ENCODE measurements at regions not wholly inside any gene's neighbourhood (a gene's known extent, or its start where the extent isn't known, plus 50 kb on each side); places are given as distances from the start of the nearest gene placed in this dataset.

DNA sequence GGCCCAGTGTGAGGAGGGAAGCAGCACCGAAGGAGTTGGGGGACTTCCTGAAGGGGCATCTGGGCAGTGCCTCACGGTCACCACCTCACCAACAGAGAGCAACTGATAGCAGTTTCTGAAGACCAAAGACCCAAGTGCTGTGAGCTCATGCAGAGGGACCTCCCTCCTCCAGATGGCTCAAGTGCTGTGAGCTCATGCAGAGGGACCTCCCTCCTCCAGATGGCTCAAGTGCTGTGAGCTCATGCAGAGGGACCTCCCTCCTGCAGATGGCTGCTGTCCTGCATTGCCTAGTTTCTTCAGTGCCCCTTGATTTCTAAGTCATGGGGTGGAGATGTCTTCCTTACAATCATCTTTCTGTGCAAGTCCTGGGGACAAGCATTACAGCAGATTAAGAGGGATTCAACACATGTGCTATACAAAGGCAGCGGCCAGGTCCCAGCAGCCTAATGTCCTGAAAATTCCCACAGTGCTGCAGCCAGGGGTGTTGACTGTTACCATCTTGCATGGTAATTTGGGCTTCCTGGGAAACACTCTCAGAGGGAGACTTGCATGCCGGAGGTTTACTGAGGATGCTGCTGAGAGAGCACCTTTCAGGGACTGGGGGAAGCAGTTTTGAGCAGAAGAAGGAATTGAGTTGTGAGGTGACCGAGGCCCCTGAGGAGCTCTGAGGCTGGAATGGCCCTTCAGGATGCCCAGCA is 409.3 kb downstream of the GALR1 start:
- DNase-seq (ENCODE audit: low spot score) = no peak

DNA sequence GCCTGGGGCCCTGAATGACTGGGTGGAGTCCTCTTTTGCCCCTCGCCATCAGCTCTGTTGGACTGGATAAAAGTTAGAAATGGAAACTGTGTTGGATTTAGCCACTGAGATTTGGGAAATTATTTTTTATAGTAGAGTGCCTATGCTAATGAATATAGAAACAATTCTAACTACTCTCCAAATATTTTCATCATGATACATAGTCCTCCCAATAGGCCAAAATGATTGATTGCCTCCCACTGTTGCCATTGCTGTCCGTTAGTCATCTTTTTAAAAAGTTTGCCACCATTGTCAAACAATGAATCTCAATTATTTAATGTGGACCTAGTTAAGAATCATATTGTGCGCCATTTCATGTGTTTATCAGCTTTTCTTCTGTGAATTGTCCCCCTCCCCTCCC is 417.0 kb downstream of the GALR1 start:
- DNase-seq (ENCODE audit: low spot score) = no peak

DNA sequence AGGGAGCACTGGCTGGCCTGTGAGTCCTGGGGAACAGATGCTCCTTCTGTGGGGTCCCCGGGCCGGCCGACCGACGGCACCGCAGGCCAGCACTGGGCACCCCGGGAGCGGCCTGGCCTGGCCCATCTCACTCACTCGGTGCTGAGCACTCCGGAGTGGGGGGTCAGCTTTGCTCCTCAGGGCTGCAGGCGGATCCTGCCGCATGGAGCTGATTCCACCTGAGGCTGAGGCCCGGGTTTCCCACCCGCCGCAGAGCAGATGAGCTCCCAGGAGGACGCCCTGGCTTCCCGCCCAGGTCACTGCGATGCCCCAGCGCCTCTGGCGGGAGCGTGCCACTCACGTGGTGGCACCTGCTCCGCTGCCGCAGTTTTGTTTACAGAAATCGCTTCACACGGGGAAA is 418.6 kb downstream of the GALR1 start:
- DNase-seq (ENCODE audit: low spot score) = no peak

DNA sequence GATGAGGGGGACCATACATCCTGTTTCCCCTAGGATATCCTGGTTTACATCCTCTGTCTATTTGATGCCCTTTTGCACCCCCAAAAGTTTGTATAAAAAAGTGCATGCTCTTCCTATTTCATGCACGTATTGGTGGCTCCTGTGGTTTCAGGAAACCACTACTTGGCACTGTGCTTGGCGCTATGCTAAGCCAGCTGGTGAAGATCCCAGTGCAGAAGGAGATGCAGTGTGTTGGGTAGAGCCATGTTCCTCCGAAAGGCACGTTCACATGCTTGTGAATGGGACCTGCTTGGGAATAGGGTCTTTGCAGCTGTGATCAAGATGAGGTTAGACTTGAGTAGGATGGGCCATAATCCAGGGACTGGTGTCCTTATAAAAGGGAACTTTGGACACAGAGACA is 419.7 kb downstream of the GALR1 start:
- DNase-seq (ENCODE audit: low spot score) = no peak

DNA sequence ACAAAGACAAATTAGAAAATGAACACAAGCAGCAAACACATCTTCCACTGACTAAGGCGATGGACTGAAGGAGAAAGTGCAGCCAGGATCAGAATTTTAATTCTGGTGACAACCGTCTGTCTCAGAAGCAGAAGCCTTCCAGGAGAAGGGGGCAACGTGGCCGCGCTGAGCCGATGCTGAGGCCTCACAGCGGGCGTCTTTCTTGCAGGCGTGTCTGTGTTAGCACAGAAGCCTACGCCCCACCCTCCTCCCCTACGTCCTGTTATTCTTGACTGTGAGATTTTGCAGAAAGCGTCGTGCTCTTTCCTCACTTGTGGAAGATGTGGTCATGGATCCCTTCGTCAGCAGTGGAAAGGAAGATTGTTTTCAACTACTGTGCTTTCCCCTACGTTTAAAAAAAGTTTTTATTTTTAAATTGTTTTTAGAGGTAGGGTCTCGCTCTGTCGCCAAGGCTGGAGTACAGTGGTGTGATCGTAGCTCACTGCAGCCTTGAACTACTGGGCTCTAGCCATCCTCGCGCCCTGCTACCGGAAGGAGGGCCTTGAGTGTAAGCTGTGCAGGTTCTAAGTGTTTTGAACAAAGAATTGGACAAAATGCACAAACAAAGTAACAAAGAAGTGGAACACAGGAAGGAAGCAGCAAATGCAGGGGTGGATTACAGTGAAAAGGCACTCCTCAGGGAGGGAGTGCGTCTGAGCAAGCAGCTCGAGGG is 422.0 kb downstream of the GALR1 start:
- DNase-seq (ENCODE audit: low spot score) = no peak

DNA sequence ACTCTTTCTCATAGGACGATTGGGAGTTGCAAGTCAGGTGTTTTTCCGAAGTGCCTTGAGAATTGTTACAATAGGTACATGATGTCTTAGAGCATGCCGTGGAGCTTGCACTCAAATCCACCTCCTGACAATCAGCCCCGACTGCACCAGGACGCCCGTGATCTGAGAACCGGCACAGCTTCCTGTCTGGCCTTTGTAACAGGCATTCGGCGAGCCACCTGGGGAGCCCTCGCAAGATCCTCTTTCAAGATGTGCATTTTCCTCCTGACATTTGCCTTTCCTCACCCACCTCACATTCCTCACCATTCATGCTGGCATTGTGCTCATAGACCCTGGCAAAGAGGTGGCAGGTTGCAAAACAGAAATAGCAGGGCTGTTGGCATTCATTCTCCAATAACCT is 427.3 kb downstream of the GALR1 start:
- DNase-seq (ENCODE audit: low spot score) = no peak

DNA sequence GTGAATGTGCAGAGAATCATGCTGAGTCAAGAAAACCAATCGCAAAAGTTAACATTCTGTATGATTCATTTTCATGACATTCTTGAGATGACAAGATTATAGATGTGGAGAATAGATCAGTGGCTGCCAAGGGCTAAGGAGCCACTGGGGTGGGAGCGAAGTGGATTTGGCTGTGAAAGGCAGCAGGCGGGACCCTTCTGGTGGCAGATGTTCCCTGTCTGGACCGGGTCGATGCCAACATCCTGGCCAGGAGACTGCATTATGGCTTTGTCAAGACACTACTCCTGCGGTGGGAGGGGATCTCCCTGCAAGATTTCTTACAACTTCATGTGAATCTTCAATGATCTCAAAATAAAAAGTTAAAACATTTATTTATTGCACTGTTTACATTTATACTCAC is 427.9 kb downstream of the GALR1 start:
- no peak for DNase-seq (ENCODE audit: low spot score)

DNA sequence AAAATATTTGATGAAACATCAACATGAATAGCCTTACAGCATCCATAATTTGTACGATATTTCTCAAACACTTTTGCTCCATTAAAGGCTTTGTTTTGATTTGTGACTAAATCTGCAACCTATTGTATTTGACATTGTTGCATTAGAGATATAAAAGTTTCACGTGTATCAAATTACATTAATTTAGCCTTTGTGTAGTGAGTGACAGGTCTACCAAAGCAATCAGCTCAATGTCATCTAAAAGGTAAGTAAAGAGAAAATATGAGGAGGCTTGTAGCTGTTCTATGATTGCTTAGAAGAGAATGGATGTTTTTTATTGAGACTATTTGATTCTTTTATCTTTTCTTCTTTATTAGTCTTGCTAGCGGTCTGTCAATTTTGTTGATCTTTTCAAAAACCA is 430.2 kb downstream of the GALR1 start:
- no peak for DNase-seq (ENCODE audit: low spot score)

DNA sequence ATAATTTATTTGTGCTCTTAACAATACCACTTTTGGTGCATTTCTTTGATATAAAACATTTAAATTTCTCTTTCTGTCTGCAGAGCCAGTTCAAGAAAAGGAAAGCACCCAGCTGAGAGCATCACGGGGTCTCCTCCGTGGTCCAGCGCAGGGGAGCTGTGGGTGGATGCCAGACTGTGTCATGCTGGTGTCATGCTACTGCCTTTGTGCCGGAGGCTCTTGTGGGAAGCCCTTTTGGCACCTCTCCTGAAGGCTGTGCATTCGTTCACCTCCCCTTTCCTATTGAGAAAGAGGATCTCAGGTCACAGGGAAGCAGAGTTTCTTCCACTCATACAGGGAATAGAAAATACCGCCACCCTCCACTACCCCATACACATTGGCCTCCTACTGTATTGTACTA is 450.4 kb downstream of the GALR1 start:
- no peak for DNase-seq (ENCODE audit: low spot score)

DNA sequence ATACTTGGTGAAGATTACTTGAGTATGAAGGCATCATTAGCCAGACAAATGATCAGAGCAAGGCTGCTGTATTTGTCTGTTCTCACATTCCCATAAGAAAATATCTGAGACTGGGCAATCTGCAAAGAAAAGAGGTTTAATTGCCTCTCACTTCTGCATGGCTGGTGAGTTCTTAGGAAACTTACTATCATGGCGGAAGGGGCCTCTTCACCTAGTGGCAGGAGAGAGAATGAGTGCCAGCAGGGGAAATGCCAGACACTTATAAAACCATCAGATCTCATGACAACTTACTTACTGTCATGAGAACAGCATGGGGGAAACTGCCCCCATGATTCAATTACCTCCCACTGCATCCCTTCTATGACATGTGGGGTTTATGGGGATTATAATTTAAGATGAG is 452.3 kb downstream of the GALR1 start:
- no peak for DNase-seq (ENCODE audit: low spot score)

DNA sequence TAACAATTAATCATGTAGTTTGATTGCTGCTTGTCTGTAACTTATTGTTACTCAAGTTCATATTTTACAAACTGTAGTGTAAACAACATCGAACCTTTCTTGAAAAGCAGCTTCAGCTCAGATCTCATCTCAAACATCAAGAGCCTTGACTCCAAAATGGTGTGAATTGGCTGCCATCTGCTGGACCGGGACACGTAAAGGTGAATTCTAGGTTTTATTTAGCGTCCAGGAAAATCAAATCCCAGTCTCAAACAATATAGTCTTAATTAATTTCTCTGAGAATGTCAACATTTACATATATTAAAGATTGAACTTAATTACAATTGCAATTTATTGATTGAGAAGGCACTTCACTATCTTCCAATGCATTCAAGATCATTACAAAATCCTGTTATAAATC is 453.0 kb downstream of the GALR1 start:
- no peak for DNase-seq (ENCODE audit: low spot score)

DNA sequence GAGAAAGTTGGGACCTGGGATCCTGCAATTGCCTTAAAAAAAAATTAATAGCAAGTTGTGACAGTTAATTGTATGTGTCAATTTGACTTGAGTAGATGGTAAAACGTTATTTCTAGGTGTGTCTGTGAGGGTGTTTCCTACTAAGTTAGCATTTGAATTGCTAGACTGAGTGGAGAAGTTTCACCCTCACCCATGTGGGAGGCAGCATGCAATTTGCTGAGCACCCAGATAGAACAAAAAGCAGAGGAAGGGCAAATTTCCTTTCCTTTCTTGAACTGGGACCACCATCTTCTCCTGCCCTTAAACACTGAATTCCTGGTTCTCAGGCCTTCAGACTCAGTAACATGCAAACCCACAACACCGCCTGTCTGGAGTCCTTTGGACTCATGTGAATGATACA is 455.7 kb downstream of the GALR1 start:
- no peak for DNase-seq (ENCODE audit: low spot score)

DNA sequence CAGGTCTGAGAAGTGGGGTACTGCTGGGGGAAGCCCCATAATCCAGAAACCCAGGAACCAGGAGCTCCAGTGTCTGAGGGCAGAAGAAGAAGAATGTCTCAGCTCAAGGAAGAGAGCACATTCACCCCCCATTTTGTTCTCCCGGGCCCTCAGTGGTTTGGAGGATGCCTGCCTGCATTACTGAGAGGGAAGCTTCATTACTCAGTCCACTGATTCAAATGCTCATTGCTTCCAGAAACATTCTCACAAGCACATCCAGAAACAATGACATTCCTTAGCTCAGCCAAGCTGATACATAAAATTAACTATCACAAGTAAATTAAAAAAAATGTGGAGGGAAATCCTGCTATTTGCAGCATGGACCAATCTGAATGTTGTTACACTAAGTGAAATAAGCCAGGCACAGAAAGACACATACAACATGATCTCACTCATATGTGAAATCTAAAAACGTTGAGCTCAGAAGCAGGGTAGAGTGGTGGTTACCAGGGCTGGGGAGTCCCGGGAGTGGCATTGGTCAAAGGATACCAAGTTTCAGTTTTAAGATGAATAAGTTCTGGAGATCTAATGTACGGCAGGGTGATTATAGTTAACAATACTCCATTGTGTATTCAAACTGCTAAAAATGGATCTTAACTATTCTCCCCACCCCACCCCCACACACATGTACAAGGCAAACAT is 459.3 kb downstream of the GALR1 start:
- no peak for DNase-seq (ENCODE audit: low spot score)

DNA sequence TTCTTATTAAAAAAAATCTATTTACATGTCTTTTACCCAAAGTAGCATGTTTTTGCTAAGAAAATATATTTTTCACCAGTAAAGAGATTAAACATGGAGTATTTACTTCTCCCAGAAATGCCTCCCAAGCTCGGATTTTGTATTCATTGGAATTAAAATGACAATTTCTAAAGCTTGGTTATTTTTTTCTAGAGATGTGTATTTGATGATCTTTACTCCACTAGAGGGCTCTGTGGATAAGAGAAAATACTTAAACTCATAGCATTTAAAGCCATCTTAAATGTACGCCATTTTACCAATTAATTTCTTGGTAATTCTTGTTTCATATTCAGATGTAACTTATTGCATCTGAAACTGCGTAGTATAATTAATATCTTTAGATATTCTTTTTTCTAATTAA is 461.4 kb downstream of the GALR1 start:
- no peak for DNase-seq (ENCODE audit: low spot score)

DNA sequence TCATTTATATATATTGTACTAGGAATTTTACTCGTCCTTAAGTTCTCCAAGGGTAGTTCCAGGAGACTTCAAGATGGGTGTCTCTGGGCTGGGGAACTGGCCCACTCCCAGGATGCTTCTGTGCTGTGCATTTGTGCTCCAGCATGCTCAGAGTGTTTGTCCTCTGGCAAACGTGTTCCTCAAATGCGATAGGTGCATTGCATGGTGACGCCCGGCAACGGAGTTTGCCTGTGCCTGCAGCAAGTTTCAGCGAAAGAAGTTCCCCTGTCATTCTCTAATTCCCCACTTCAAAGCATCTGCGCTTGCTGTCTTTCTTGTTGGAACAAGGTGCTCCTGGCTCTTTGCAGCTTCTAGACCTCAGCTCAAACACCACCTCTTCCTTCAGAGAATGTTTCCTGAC is 465.1 kb downstream of the GALR1 start:
- no peak for DNase-seq (ENCODE audit: low spot score)

DNA sequence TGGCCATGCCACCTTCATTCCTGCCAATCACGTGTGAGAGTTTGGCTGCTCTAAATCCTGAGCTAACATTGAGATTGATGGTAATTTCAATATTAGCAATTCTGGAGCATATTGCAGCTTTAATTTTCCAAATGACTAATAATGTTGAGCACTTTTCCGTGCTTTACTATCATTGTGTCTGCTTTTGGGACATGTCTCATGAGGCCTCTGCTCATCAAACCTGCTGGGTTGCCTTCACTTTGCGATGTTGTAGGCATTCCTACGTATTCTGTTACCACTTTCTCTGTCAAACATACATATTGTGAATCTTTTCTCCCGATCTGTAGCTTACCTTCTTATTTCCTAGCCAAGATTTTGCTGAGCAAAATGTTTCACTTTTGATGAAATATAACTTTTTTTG is 466.6 kb downstream of the GALR1 start:
- no peak for DNase-seq (ENCODE audit: low spot score)

DNA sequence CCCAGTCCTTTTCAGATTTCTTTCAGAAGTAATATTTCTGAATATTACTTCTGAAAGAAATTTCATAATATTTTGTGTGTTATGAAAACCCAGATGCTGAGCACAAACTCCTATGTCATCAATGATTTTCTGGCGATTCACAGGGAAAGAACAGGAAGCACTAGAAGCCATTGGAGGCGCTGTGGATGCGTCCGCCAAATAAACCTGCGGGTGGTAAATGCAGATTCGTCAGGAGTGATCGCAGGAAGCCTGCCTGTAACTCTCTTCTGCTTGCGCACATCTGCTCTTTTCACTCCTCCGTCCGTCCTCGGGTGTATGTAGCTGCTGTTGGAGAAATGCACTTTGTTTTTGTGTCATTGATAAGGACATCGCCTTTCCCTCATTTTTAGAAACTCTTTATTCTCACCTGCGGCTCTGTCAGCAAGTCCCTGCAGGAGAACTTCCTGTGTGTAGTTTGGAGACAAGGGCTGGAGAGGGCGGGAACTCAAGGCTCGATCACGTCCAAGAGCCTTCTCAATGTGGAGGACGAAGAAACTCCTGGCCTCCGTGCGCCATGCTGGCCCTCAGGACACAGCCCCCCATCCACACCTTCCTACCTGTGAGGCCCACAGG is 483.8 kb downstream of the GALR1 start:
- DNase-seq (ENCODE audit: low spot score) = no peak

DNA sequence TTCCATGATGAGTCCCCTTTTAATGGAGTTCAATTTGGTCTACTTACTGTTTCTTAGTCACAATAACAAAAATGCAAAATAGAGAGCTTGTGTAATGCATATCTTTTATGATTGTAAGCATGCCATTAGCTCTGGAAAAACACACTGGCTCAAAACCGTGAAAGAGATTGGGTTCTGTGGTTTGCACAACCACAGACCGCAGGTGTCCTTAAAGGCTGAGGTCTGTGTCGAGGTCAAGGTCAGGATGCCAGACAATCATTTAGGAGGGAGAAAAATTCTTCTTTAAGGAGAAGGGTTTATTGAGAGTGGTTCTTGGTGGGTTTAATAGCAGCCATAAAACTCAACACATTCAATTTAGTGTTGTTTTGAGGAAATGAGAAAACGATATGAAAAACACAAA is 487.2 kb downstream of the GALR1 start:
- no peak for DNase-seq (ENCODE audit: low spot score)

DNA sequence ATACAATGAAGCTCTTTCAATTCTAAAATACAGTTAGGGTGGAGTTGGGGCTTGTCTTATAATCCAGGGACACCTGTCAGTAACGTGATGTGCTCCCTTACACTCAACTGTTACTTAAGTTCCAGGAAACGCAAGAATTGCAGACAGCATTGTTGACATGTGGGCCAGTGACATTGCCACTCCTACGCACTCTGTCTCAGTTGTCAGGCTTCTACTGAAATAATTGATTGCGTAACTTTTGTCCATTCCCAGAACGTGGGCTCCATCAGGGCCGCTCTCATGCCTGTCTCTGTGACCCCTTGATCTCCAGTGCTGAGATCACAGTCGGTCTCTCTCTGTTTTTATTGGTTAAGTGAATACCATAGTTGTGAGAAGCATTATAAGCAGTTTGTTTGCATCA is 487.8 kb downstream of the GALR1 start:
- DNase-seq (ENCODE audit: low spot score) = no peak

DNA sequence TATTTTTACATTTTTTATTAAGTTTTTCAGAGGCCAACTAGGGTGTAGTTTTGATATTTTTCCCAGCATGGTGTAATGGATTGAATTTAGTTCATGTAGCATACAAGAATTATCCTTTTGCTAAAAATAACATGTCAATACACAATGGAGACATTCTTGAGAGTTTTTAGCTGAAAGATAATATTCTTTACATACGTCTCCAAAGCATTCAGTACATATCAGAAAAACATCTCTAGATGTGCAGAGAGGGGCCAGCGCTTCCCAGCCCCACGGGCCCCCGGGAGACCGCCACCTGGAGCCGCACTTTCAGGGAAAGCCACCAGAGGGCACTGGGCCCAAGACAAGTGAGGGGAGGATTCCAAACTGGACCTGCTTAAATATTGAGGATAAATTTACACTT is 499.4 kb downstream of the GALR1 start:
- no peak for DNase-seq (ENCODE audit: low spot score)

DNA sequence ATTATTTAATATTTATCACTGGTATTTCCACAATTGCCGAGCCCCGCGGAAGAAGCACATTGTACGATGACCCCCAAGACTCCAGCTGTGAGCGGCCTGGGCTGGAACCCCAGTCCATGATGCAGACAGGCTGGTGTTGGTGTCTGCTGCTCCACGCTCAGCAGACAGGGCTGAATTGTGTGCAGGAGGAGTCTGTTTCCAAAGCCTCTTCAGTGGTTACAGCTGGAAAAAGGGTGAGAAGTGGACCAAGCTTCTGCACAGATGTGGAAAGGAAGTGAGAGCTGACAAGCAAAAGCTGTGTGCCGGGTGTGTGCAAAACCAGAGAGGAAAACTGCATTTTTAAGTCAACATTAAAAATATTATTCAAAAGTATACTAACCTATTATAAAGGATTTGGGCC is 500.4 kb downstream of the GALR1 start:
- no peak for DNase-seq (ENCODE audit: low spot score)

DNA sequence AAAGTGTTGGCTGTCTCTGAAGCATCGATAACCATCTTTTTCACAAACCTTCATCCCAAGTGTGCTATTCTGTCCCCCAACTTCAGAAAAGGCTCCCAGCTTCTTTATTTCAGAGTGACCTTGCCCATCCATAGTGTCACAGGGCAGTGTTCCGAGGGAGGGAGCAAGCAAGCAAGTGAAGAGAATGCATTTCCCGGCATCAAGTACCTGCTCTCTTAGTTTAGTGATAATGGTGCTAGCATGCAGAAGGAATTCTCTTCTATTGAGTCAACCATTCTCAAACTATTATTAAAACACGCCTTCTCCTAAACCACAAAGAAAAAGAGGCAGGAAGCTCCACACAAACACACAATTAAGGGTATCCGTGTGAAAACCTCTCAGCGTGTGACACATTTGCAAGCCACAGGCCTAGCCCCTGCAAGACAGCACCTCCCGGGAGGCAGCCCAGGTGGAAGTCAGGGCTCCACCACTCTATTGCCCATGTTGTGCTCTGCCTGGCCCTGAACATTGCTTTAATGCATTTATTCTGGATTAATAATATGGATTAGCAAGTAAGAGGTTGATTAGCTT is 504.9 kb downstream of the GALR1 start:
- DNase-seq (ENCODE audit: low spot score) = no peak

DNA sequence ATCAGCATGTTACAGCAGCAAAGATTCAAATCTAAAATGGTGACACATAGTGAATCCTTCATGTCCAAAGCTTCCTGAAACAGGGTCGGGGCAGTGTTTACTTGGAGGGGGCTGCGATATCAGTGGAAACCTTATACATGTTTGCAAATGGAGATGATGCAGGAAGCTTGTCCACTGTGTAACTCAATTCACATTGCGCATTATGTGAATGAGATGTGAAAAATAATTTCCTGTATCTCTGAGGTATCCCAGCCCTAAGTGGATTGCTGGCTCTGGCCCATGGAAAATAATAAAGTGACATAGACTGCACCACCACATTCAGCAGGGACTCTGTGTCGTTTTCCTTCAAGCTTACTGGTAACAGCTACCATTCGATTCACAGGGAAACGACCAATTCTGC is 505.5 kb downstream of the GALR1 start:
- no peak for DNase-seq (ENCODE audit: low spot score)

Data from D341Med (cell line).